Retinal pigment epithelial cell (primary cell): ENCODE measurements at regions not wholly inside any gene's neighbourhood (a gene's known extent, or its start where the extent isn't known, plus 50 kb on each side); places are given as distances from the start of the nearest gene placed in this dataset.

Source experiments
- DNase-seq: peaks from one replicate; pipeline ENCODE4 v3.0.0-alpha.2; 2010; ENCODE audit warnings: low read depth
- H3K4me3 ChIP-seq: 2 replicates; pipeline ENCODE4 v1.5.1; 2011; ENCODE audit warnings: mild to moderate bottlenecking, low read length, control low read depth, moderate library complexity
- TF ChIP-seq, protein P1 (sequence below): conservative IDR thresholded peaks from 2 replicates; pipeline ENCODE4 v1.5.1; 2011; ENCODE audit warnings: low read depth, low read length, control low read depth, inconsistent platforms

GRCh38 chr10:44843484-44843883, 67.7 kb upstream of the TMEM72 start:
- TF ChIP-seq, protein P1, sequence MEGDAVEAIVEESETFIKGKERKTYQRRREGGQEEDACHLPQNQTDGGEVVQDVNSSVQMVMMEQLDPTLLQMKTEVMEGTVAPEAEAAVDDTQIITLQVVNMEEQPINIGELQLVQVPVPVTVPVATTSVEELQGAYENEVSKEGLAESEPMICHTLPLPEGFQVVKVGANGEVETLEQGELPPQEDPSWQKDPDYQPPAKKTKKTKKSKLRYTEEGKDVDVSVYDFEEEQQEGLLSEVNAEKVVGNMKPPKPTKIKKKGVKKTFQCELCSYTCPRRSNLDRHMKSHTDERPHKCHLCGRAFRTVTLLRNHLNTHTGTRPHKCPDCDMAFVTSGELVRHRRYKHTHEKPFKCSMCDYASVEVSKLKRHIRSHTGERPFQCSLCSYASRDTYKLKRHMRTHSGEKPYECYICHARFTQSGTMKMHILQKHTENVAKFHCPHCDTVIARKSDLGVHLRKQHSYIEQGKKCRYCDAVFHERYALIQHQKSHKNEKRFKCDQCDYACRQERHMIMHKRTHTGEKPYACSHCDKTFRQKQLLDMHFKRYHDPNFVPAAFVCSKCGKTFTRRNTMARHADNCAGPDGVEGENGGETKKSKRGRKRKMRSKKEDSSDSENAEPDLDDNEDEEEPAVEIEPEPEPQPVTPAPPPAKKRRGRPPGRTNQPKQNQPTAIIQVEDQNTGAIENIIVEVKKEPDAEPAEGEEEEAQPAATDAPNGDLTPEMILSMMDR = no peak
- DNase-seq = no peak
- no peak overlapping the region for H3K4me3 ChIP-seq

DNA sequence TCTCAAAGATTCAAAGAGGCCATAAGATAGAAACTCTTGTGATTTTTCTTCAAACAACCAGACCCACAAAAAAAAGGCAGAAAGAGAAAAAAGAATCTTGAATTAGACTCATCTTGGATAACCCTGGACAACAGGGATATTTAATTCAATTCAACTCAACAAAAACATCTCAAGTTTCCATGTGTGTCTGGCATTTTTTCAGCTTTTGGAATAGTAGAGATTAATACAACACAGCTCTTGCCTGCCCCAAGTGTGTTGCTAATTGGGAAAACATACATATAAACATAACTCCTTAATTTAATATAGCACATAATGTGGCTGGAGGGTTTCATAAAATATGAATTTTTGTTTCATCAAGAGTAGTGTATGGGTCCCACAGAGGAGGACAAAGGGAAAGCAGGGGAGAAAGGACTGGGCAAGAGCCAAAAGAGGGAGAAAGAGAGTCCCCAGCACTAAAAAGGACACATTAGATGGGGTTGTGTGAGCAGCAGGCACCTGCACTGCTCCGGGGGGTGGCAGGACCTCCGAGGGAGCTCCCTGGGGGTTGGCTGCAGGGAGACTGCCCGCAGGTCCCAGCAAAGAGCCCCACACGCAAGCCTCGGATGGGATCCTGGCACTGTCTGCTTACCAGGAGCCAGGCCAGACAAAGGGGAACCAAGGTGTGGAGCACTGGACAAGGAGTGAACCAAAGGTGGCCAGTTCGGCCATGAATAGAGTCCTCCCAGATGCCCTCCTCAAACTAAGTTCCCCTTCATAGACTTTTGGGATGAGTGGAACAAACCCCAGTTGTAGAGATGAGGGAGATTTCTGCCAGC, 65.6 kb upstream of the TMEM72 start:
- DNase-seq = no peak
- no peak overlapping the region for H3K4me3 ChIP-seq
- TF ChIP-seq, protein P1 = no peak

- no peak for DNase-seq
- TF ChIP-seq, protein P1 = no peak
These were observed 64.0 kb upstream of the TMEM72 start for GRCh38 chr10:44847110-44847509.

DNA sequence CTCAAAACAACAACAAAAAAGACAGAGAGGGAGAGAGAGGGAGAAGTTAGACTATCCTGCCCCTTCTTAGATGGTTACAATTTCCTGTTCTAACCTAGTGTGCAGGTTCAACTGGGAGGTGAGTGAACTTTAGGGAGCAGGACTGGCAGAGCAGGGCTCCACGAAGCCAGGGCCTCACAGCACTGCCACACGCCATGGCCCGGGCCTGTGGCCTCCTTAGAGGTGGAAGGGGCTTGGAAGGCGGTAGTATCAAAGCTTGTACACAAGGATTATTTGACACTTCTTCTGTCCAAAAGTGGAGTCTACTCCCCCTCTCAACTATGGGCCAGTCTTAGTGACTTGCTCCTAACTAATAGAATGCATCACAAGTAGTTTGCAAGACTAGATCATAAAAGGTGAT, 62.9 kb upstream of the TMEM72 start:
- no peak overlapping the region for H3K4me3 ChIP-seq
- TF ChIP-seq, protein P1 = no peak
- DNase-seq = no peak

More at GRCh38 chr10:44847110-44847509, 64.0 kb upstream of the TMEM72 start:
- no peak overlapping the region for H3K4me3 ChIP-seq

DNA sequence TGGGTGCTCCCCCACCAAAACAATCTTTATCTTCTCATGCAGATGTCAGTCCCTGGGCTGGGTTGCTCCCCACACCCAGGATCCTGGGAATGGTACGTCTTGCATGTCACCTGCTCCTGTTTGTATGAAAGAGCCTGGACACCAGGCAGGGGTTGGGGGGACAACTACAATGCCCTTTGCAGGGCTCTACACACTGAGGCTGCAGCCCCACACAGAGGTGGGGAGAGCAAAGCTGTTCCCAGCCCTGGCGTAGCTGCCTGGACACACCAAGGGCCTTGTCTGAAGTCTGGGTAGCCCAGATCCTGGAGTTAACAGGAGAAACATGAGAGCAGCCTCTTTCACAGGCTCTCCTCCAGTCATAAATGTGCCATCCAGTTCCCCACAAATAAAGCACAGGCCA, 61.2 kb upstream of the TMEM72 start:
- H3K4me3 ChIP-seq = no peak overlapping the region
- DNase-seq = no peak
- TF ChIP-seq, protein P1 = no peak

DNA sequence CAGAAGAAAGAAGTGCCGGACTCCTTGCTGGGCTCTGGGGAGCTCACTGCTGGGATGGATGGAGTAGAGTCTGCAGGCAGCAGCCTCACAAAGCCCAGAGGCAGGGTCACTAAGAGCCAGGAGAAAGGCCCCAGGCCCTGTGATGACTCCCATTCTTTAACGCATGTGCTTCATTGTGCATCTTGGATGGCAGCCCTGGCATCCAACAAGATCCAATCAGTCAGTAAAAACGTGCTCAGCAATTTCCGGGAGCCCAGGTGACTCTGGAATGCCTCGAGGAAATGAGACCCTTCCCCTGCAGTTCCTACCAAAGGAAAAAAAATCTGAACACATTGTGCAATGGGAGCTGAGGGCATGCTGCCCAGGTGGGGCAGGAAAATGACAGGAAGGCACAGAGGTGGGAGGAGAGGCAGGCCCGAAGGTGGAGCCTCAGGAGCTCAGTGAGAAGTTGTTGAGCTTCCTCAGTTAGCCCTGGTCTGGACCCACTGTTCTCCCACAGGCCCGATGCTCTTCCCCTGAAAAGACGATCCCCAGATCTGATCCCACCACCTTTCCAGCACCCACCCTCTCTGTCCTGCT, 60.7 kb upstream of the TMEM72 start:
- TF ChIP-seq, protein P1 = no peak
- DNase-seq = no peak
- no peak overlapping the region for H3K4me3 ChIP-seq

- TF ChIP-seq, protein P1 = no peak
- no peak overlapping the region for H3K4me3 ChIP-seq
- no peak for DNase-seq
These were observed 59.7 kb upstream of the TMEM72 start for GRCh38 chr10:44851413-44851812.
